ENCODE measurements at regions not wholly inside any gene's neighbourhood (a gene's known extent, or its start where the extent isn't known, plus 50 kb on each side); places are given as distances from the start of the nearest gene placed in this dataset.
"Not testable (repeated sequence)": the region's sequence is repeated elsewhere in the genome, so short reads cannot be mapped to it uniquely, and the experiment has no call there.

DNA sequence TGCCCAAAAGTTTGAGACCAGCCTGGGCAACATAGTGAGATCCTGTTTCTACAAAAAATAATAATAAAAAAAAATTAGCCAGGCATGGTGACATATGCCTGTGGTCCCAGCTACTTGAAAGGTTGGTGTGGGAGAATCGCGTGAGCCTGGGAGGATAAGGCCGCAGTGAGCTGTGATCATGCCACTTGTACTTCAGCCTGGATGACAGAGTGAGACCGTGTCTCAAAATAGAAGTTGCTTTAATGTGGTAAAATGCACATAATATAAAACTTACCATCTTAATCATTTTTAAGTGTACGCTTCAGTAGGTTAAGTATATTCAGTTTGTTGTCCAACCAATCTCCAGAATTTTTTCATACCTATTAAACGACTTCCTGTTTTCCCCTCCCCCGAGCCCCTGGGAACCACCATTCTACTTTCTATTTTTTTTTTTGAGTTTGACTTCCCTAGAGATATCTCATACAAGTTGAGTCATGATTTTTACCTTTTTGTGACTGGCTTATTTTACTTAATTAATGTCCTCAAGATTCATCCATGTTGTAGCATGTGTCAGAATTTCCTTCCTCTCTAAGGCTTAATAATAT lies 120.1 kb upstream of the POC5 start:
- no peak for DNase-seq

DNA sequence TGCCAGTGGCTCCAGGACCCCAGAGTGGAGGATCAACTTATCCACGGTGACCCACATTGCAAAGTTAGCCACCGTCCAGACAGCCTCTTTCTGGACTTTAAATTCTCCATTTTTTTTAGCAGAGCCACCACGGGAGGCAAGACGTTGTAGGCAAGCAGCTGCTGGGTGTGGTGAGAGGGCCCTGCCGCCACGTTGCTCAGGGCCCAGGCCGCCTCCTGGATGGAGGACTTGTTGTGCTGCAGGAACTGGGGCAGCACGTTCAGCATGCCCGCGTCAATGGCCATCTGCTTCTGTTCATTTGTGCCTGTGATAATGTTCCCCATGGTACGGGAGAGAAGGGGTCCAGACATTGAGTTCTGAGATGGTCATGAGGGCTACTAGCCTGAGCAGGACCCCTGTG lies 114.3 kb upstream of the POC5 start:
- DNase-seq, result no peak

DNA sequence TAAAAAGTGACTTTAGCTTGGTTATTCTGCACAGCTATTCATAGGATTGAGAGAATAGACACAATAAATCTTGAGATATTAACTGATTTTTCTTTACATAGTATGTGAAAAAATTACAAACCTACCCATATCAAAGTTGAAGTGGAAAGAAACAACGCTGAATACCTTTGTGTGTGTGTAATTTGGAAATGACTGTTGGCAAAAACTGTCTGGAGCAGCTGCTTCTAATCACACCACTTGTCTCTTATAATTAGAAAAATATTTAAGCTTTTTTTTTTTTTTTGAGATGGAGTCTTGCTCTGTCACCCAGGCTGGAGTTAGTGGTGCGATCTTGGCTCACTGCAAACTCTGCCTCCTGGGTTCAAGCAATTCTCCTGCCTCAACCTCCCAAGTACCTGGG lies 110.8 kb upstream of the POC5 start:
- no peak for DNase-seq

DNA sequence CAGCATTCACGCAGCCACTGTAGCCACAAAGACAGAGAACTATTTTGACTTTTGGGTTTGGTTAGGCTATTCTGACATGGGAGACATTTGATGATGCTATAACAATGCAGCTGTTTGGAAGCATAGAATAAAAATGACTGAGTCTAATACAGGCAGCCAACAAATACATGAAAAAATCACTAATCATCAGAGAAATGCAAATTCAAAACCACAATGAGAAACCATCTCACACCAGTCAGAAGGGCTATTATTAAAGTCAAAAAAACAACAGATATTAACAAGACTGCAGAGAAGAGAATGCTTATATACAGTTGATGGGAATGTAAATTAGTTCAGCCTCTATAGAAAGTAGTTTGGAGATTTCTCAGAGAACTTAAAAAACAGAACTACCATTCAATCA lies 107.1 kb upstream of the POC5 start:
- DNase-seq, result no peak

DNA sequence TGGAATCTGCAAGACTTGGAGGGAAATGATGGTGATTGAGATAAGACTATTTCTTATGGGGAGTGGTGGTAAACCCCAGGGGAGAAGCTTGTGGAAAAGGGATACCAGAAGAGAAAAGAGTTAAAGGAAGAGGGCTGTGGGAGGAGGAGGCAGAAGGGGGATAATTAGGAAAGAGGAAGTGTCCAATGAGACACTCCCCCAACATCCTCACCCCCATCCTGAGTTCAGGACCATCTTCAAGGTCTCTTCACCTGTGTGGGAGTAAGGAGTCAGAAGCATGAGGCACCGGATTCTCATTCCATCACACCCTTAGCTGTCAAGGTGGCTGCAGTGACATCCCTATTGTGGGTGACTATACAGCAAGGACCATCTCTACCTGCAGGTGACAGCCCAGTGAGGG lies 106.6 kb upstream of the POC5 start:
- DNase-seq, result no peak

DNA sequence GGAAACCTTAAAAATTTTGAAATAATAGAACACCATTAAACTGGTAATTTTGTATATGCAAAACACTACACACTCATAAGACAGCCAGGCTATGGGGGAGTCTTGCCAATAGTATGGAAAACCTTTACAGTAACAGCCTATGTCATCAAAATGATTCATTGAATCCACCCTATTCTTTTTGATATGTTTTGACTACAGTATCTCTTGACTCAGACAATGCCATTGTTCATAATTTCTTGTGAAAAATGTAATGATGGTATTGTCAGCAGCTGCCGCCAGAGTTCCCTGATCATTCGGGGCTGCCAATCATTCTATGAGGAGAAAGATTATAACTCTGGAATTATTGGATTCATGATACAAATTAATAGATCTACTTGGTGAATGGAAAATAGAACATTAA lies 101.4 kb upstream of the POC5 start:
- no peak for DNase-seq

DNA sequence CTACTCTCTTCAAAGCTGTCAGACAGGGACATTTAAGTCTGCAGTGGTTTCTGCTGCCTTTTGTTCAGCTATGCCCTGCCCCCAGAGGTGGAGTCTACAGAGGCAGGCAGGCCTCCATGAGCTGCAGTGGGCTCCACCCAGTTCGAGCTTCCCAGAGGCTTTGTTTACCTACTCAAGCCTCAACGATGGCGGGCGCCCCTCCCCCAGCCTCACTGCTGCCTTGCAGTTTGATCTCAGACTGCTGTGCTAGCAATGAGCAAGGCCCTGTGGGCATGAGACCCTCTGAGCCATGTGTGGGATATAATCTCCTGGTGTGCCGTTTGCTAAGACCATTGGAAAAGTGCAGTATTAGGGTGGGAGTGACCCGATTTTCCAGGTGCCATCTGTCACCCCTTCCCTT lies 82.5 kb upstream of the POC5 start:
- not testable (repeated sequence) for DNase-seq

DNA sequence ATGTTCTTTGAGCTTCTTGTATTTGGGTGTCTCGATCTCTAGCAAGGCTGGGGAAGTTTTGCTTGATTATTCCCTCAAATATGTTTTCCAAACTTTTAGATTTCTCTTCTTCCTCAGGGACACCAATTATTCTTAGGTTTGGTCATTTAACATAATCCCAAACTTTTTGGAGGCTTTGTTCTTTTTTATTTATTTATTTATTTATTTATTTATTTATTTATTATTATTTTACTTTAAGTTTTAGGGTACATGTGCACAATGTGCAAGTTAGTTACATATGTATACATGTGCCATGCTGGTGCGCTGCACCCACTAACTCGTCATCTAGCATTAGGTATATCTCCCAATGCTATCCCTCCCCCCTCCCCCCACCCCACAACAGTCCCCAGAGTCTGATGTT lies 52.1 kb upstream of the POC5 start:
- DNase-seq, result not testable (repeated sequence)
